ENCODE measurements at regions not wholly inside any gene's neighbourhood (a gene's known extent, or its start where the extent isn't known, plus 50 kb on each side); places are given as distances from the start of the nearest gene placed in this dataset.
"Not testable (repeated sequence)": the region's sequence is repeated elsewhere in the genome, so short reads cannot be mapped to it uniquely, and the experiment has no call there.

DNA sequence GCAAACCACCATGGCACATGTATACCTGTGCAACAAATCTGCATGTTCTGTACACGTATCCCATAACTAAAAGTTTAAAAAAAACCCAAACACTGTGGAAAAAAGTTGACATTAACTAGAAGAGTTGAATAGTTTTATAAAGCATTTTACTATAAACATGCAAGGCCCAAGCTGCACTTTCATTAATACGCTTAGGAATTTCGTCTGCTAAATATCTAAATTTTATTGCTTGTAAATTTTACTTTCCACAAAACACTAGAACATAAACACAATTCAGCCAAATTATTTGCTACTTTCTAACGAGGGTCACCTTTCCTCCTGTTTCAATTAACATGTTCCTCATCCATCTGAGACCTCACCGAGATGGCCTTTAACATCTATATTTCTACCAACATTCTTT, 74.4 kb upstream of the MAN1A1 start:
- H3K4me1 ChIP-seq (ENCODE audit: control insufficient read depth, extremely low read depth, insufficient read depth, low read length) = no peaks in the 10 kb centered on the region
- TF ChIP-seq, protein P1, sequence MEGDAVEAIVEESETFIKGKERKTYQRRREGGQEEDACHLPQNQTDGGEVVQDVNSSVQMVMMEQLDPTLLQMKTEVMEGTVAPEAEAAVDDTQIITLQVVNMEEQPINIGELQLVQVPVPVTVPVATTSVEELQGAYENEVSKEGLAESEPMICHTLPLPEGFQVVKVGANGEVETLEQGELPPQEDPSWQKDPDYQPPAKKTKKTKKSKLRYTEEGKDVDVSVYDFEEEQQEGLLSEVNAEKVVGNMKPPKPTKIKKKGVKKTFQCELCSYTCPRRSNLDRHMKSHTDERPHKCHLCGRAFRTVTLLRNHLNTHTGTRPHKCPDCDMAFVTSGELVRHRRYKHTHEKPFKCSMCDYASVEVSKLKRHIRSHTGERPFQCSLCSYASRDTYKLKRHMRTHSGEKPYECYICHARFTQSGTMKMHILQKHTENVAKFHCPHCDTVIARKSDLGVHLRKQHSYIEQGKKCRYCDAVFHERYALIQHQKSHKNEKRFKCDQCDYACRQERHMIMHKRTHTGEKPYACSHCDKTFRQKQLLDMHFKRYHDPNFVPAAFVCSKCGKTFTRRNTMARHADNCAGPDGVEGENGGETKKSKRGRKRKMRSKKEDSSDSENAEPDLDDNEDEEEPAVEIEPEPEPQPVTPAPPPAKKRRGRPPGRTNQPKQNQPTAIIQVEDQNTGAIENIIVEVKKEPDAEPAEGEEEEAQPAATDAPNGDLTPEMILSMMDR (conservative IDR thresholded peaks at IDR 0.05 in 1 of 2, IDR thresholded peaks at IDR 0.05 in 1 of 2; ENCODE audit: low read depth in 1 of 2, low read length in 2 of 2) = no peak
- no peak for TF ChIP-seq EZH2 (IDR thresholded peaks at IDR 0.05; ENCODE audit: low read length, missing control alignments)
- no peak overlapping the region for H3K27ac ChIP-seq (ENCODE audit: insufficient read depth, low read length)
- no peaks in the 10 kb centered on the region for H3K79me2 ChIP-seq (ENCODE audit: control insufficient read depth, insufficient read depth, low read length)
- H2AFZ ChIP-seq (ENCODE audit: low read length) = no peak overlapping the region
- DNase-seq (ENCODE audit: low read depth in 2 of 2) = no peak
- no peaks in the 10 kb centered on the region for H3K9me3 ChIP-seq (ENCODE audit: control insufficient read depth, insufficient read depth, low read depth, low read length)
- H3K4me3 ChIP-seq (replicated peaks in 1 of 4; ENCODE audit: control extremely low read depth in 1 of 4, insufficient read depth in 1 of 4, low read depth in 3 of 4, low read length in 4 of 4) = no peak overlapping the region
- no peaks in the 10 kb centered on the region for H4K20me1 ChIP-seq (ENCODE audit: control insufficient read depth, extremely low read depth, insufficient read depth, low read length)
- no peak overlapping the region for H3K9ac ChIP-seq (ENCODE audit: insufficient read depth, low read length)
- no peak overlapping the region for H3K4me2 ChIP-seq (ENCODE audit: extremely low read depth, insufficient read depth, low read length)
- H3K27me3 ChIP-seq (ENCODE audit: control insufficient read depth, insufficient read depth, low read length) = no peaks in the 10 kb centered on the region
- H3K36me3 ChIP-seq (ENCODE audit: control insufficient read depth, insufficient read depth, low read length) = no peaks in the 10 kb centered on the region

DNA sequence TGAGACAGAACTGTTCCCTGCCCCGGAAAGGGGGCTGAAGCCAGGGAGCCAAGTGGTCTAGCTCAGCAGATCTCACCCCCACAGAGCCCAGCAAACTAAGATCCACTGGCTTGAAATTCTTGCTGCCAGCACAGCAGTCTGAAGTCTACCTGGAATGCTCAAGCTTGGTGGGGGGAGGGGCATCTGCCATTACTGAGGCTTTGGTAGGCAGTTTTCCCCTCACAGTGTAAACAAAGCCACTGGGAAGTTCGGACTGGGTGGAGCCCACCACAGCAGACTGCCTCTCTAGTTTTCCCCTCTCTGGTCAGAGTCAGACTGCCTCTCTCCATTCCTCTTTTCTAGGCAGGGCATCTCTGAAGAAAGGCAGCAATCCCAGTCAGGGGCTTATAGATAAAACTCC, 68.5 kb upstream of the MAN1A1 start:
- not testable (repeated sequence) for DNase-seq (ENCODE audit: low read depth in 2 of 2); H3K9ac ChIP-seq (ENCODE audit: insufficient read depth, low read length); H3K27ac ChIP-seq (ENCODE audit: insufficient read depth, low read length); H3K4me3 ChIP-seq (replicated peaks in 1 of 4; ENCODE audit: control extremely low read depth in 1 of 4, insufficient read depth in 1 of 4, low read depth in 3 of 4, low read length in 4 of 4); H3K79me2 ChIP-seq (ENCODE audit: control insufficient read depth, insufficient read depth, low read length); H3K27me3 ChIP-seq (ENCODE audit: control insufficient read depth, insufficient read depth, low read length); H3K4me1 ChIP-seq (ENCODE audit: control insufficient read depth, extremely low read depth, insufficient read depth, low read length); H2AFZ ChIP-seq (ENCODE audit: low read length); H4K20me1 ChIP-seq (ENCODE audit: control insufficient read depth, extremely low read depth, insufficient read depth, low read length); H3K36me3 ChIP-seq (ENCODE audit: control insufficient read depth, insufficient read depth, low read length); H3K9me3 ChIP-seq (ENCODE audit: control insufficient read depth, insufficient read depth, low read depth, low read length); H3K4me2 ChIP-seq (ENCODE audit: extremely low read depth, insufficient read depth, low read length)

DNA sequence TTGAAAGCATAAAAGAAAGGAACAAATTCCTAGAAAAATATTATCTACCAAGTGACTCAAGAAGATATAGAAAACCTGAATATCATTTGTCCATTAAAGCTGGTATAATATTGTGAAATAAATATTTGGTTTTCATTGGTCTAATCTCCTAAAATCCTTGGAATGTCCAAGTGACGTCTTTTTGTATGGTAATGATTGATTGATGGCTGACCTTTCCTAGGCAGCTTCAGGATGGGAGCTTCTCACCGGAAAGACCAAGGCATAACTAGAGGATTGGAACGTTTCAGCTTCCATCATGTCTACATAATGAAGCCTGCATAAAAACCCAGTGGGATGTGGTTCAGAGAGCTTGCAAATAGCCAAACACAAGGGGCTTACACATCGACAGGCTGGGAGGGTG, 57.6 kb upstream of the MAN1A1 start:
- Histone ChIP-seq H3K36me3 (ENCODE audit: control insufficient read depth, insufficient read depth, low read length) (no peaks in the 10 kb centered on the region), H3K9ac (ENCODE audit: insufficient read depth, low read length) (no peak overlapping the region), H3K79me2 (ENCODE audit: control insufficient read depth, insufficient read depth, low read length) (no peaks in the 10 kb centered on the region), H3K4me3 (replicated peaks in 1 of 4; ENCODE audit: control extremely low read depth in 1 of 4, insufficient read depth in 1 of 4, low read depth in 3 of 4, low read length in 4 of 4) (no peak overlapping the region), H3K4me2 (ENCODE audit: extremely low read depth, insufficient read depth, low read length) (no peak overlapping the region), H3K27me3 (ENCODE audit: control insufficient read depth, insufficient read depth, low read length) (no peaks in the 10 kb centered on the region), H3K4me1 (ENCODE audit: control insufficient read depth, extremely low read depth, insufficient read depth, low read length) (no peaks in the 10 kb centered on the region), H4K20me1 (ENCODE audit: control insufficient read depth, extremely low read depth, insufficient read depth, low read length) (no peaks in the 10 kb centered on the region), H2AFZ (ENCODE audit: low read length) (no peak overlapping the region), H3K9me3 (ENCODE audit: control insufficient read depth, insufficient read depth, low read depth, low read length) (no peaks in the 10 kb centered on the region), H3K27ac (ENCODE audit: insufficient read depth, low read length) (no peak overlapping the region)
- TF ChIP-seq, protein P1 (conservative IDR thresholded peaks at IDR 0.05 in 1 of 2, IDR thresholded peaks at IDR 0.05 in 1 of 2; ENCODE audit: low read depth in 1 of 2, low read length in 2 of 2) = no peak
- TF ChIP-seq EZH2 (IDR thresholded peaks at IDR 0.05; ENCODE audit: low read length, missing control alignments) = no peak
- no peak for DNase-seq (ENCODE audit: low read depth in 2 of 2)

DNA sequence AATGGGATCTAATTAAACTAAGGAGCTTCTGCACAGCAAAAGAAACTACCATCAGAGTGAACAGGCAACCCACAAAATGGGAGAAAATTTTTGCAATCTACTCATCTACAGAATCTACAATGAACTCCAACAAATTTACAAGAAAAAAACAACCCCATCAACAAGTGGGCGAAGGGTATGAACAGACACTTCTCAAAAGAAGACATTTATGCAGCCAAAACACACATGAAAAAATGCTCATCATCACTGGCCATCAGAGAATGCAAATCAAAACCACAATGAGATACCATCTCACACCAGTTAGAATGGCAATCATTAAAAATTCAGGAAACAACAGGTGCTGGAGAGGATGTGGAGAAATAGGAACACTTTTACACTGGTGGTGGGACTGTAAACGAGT, 55.6 kb upstream of the MAN1A1 start:
- H3K4me2 ChIP-seq (ENCODE audit: extremely low read depth, insufficient read depth, low read length); H3K27me3 ChIP-seq (ENCODE audit: control insufficient read depth, insufficient read depth, low read length); H3K9me3 ChIP-seq (ENCODE audit: control insufficient read depth, insufficient read depth, low read depth, low read length); H3K79me2 ChIP-seq (ENCODE audit: control insufficient read depth, insufficient read depth, low read length); H3K36me3 ChIP-seq (ENCODE audit: control insufficient read depth, insufficient read depth, low read length); DNase-seq (ENCODE audit: low read depth in 2 of 2); H3K4me1 ChIP-seq (ENCODE audit: control insufficient read depth, extremely low read depth, insufficient read depth, low read length); H3K4me3 ChIP-seq (replicated peaks in 1 of 4; ENCODE audit: control extremely low read depth in 1 of 4, insufficient read depth in 1 of 4, low read depth in 3 of 4, low read length in 4 of 4); H3K9ac ChIP-seq (ENCODE audit: insufficient read depth, low read length); H3K27ac ChIP-seq (ENCODE audit: insufficient read depth, low read length); H4K20me1 ChIP-seq (ENCODE audit: control insufficient read depth, extremely low read depth, insufficient read depth, low read length); H2AFZ ChIP-seq (ENCODE audit: low read length): not testable (repeated sequence)
